ENCODE measurements at regions not wholly inside any gene's neighbourhood (a gene's known extent, or its start where the extent isn't known, plus 50 kb on each side); places are given as distances from the start of the nearest gene placed in this dataset.

- Histone ChIP-seq H3K4me1 (no peaks in the 10 kb centered on the region), H3K4me3 (no peak overlapping the region), H3K36me3 (no peaks in the 10 kb centered on the region), H3K27ac (no peak overlapping the region), H3K9me3 (no peaks in the 10 kb centered on the region), H3K27me3 (no peaks in the 10 kb centered on the region)
- no peak for FAIRE-seq
- TF ChIP-seq, protein P1, sequence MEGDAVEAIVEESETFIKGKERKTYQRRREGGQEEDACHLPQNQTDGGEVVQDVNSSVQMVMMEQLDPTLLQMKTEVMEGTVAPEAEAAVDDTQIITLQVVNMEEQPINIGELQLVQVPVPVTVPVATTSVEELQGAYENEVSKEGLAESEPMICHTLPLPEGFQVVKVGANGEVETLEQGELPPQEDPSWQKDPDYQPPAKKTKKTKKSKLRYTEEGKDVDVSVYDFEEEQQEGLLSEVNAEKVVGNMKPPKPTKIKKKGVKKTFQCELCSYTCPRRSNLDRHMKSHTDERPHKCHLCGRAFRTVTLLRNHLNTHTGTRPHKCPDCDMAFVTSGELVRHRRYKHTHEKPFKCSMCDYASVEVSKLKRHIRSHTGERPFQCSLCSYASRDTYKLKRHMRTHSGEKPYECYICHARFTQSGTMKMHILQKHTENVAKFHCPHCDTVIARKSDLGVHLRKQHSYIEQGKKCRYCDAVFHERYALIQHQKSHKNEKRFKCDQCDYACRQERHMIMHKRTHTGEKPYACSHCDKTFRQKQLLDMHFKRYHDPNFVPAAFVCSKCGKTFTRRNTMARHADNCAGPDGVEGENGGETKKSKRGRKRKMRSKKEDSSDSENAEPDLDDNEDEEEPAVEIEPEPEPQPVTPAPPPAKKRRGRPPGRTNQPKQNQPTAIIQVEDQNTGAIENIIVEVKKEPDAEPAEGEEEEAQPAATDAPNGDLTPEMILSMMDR (IDR thresholded peaks at IDR 0.05), result no peak
- no peak for ATAC-seq
- intact Hi-C loops (cut with DNase I), result no loop called here
- no peak for DNase-seq
These were observed 155.4 kb downstream of the ZMAT3 start for GRCh38 chr3:178916223-178916622.

GRCh38 chr3:178915365-178915764 lies 156.2 kb downstream of the ZMAT3 start:
- H3K36me3 ChIP-seq, result no peaks in the 10 kb centered on the region
- no peak overlapping the region for H3K27ac ChIP-seq
- ATAC-seq (no peak), FAIRE-seq (no peak), DNase-seq (no peak)
- H3K27me3 ChIP-seq, result no peaks in the 10 kb centered on the region
- WGBS, 2 donors, result 85 to 91% methylated on average over 2 of the region's 2 CpGs
- no peaks in the 10 kb centered on the region for H3K4me1 ChIP-seq
- H3K4me3 ChIP-seq, result no peak overlapping the region
- intact Hi-C loops (cut with DNase I), result no loop called here
- no peaks in the 10 kb centered on the region for H3K9me3 ChIP-seq
- TF ChIP-seq, protein P1 (IDR thresholded peaks at IDR 0.05), result no peak

DNA sequence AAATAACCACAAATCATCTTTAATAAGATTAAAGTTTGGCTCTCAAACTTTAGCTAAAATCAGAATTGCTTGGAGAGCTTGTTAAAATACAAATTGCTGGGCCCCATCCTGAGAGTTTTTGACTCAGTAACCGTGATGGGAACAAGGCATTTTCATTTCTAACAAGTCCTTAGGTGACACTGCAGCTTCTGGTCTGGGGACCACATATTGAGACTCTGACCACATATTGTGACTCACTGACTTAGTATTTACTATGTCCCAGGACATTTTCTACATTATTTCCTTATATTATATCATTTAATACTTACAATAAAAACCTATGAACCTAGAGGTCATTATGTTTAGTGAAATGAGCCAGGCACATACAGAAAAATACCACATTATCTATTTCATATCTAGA lies 164.5 kb downstream of the ZMAT3 start:
- intact Hi-C loops (cut with DNase I), result no loop called here
- Histone ChIP-seq H3K27ac (no peak overlapping the region), H3K36me3 (no peaks in the 10 kb centered on the region), H3K4me1 (no peaks in the 10 kb centered on the region), H3K27me3 (no peaks in the 10 kb centered on the region), H3K9me3 (peaks cover 0 to 3% (median 0%) of the 10 kb centered on the region in 4 donors), H3K4me3 (no peak overlapping the region)
- TF ChIP-seq, protein P1 (IDR thresholded peaks at IDR 0.05), result no peak
- ATAC-seq (no peak), FAIRE-seq (no peak), DNase-seq (no peak)
- WGBS, 2 donors, result 67 to 75% methylated on average over 1 of the region's 1 CpG

DNA sequence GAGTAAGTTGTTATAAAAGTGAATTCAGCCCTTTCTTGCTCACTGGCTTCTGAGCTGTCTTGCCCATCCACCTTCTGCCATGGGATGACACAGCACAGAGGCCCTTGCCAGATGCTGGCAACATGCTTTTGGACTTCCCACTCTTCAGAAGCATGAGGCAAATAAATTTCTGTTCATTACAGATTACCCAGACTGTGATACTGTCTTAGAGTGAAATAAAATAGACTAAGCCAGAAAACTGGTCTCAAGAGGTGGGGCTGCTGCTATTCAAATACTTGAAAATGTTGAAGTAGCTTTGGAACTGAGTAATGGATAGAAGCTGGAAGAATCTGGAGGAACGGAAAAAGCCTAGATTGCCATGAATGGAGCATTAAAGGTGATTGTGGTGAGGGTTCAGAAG lies 170.4 kb downstream of the ZMAT3 start:
- no peaks in the 10 kb centered on the region for H3K27me3 ChIP-seq
- ATAC-seq (no peak), DNase-seq (no peak), FAIRE-seq (no peak)
- 60 to 85% methylated on average over 1 of the region's 1 CpG for WGBS, 2 donors
- H3K4me3 ChIP-seq, result no peak overlapping the region
- TF ChIP-seq, protein P1 (IDR thresholded peaks at IDR 0.05), result no peak
- intact Hi-C loops (cut with DNase I), result no loop called here
- no peaks in the 10 kb centered on the region for H3K36me3 ChIP-seq
- H3K4me1 ChIP-seq, result no peaks in the 10 kb centered on the region
- H3K27ac ChIP-seq, result no peak overlapping the region
- H3K9me3 ChIP-seq, result no peaks in the 10 kb centered on the region

DNA sequence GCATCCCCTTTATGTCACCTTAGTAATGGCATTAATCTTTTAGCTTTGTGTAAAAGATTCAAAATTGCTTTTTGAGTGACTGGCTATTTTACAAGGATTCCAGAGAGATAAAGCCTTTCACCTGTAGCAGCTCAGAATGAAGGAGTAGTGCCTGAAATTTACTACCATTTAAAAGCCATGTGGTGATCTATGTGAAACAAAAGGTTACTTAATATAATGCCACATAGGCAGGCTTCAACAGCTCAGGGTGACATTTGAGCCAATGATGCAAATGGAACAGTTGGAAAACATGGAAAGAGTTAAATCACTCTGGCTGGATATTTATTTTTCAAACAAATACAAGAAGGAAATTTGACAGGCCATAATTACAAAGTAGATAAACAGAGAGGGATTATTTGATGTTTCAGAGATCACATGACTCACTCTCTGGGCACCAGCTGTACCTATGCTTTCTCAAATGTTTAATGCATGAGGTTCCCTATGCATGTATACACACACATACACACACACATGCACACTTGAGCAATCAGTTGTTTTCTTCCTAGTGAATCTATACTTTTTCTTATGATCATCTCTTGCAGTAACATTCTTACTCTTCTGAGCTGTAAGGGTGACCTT lies 171.5 kb downstream of the ZMAT3 start:
- Histone ChIP-seq H3K4me1 (no peaks in the 10 kb centered on the region), H3K4me3 (no peak overlapping the region), H3K36me3 (no peaks in the 10 kb centered on the region), H3K27me3 (no peaks in the 10 kb centered on the region), H3K27ac (no peak overlapping the region), H3K9me3 (no peaks in the 10 kb centered on the region)
- peak in 1 of 4 donors; percentile 16 for ATAC-seq
- FAIRE-seq, result no peak
- no peak for DNase-seq
- TF ChIP-seq, protein P1 (IDR thresholded peaks at IDR 0.05), result no peak
- intact Hi-C loops (cut with DNase I), result no loop called here
